ENCODE measurements at regions not wholly inside any gene's neighbourhood (a gene's known extent, or its start where the extent isn't known, plus 50 kb on each side); places are given as distances from the start of the nearest gene placed in this dataset.

DNA sequence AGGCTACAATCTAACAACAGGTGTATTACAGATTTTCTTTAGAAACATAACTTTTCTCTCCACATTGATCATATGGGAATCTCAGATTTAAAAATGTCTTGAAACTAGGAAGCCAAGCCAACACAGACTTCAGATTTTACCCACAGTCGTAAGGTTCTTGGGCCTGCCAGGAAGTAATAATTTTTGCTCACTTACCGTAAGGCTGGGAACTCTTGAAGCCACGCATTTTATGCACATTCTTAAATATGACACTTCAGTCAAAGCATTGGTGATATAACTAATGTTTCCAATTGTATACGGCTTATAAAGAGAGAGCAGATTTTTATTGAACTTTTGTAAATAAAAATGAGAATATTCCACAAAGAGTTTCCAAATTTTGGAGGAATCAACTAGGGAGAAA is 328.9 kb upstream of the TRPC7 start:
- no peak for DNase-seq (ENCODE audit: low spot score)

DNA sequence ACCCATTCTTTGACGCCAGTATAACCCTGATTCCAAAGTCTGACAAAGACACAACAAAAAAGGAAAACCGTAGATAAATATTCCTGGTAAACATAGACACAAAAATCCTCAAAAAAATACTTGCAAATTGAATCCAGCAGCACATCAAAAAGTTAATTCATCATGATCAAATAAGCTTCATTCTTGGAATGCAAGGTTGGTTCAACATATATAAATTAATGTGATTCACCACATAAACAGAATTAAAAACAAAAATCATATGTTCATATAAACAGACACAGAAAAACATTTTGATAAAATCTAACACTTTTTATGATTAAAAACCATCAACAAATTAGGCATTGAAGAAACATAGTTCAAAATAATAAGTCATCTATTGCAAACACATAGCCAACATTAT is 324.2 kb upstream of the TRPC7 start:
- DNase-seq (ENCODE audit: low spot score) = no peak

DNA sequence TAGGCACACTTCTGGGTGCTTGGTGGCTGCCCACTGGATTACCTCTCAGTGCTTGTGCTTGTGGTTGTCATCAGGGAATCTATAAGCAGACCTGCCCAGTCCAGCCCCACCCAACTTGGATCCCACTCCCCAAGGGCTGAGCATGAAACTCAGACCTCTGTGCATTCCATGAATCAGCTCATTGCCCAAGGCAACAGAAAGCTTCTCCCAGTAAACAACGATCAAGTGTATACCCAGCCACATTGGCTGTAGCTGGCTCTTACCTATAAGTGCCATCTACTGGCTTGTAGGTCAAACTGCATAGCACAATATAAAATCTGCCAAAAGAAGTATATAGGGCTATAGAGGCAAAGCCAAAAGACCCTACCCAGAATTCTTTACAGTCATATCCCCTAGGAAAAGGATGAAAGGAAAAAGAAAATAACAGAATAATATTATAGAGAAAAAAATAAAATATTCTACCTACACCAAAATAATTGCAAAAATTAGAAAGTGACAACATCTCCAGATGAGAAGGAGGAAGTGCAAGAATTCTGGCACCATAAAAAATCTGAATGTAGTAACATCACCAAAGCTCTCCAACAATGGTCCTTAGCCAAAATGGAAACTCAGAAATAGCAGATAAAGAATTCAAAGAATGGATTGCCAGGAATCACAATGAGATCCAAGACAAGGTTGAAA is 321.0 kb upstream of the TRPC7 start:
- DNase-seq (ENCODE audit: low spot score) = no peak

DNA sequence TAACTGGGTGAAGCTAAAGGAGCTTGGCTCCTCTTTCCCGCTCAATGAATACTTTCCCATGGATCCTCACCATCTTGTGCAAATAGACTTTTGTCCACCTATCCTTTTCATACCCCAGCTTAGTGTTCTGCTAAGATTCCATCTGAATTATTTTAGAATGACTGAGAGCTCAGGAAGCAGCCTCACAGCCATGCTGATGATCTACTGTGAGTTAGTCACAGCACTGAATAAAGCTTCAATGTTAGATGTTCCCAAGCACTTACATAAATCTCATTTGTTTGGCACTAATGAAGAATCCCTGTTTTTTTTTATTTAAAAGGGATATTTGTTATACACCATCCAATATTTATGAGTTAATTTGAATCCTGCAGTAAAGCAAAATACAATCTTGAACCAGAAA is 317.6 kb upstream of the TRPC7 start:
- no peak for DNase-seq (ENCODE audit: low spot score)

DNA sequence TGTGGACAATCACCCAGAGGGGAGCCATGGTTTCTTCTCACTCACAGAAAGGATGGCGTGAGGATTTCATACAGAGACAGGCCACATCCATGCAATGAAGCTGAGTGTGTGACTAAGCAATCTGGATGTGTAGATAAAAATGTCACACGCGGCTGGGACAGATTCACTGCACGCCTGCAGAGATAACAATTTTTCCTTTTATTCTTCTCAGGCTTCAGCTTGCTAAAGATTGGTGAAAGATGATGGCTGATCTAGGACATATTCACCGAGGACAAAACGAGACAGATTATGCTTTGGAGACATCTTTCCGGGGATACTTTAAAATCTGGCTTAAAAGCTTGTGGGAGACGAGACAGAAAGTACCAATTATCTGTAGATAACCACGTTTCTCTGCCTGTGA is 313.9 kb upstream of the TRPC7 start:
- DNase-seq (ENCODE audit: low spot score) = no peak

DNA sequence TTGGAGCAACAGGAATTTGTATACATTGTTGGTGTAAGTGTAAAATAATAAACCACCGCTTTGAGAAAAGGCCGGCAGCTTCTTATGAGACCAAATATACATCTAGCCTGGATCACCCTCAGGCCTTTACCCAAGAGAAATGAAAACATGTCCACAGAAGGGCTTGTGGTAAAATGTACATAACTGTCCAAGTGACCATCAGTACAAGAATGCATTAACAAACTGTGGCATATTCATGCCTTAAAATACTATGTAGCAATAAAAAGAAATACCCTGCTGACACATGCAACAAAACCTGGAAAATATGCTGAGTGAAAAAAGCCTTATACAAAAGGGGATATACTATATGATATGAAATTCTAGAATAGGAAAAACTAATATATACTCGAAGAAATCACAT is 311.9 kb upstream of the TRPC7 start:
- no peak for DNase-seq (ENCODE audit: low spot score)

DNA sequence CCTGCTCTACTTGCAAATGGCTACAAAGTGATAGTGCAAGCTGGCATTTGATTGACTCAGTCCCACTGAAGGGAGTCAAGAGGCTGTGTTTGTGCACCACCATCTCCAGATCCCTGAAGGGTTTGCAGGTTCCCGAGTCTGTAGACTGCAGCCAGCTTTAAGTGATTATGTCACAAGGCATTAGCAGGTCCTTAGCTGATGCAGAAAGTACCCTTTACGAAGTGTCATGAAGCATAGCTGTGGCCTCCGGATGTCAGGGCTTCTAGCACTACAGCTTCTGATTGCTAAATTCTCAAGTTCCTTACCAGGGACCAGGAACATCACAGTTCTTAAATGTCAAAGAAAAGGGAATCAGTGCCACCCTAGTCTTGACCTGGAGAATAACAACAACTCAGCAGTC is 311.3 kb upstream of the TRPC7 start:
- no peak for DNase-seq (ENCODE audit: low spot score)

DNA sequence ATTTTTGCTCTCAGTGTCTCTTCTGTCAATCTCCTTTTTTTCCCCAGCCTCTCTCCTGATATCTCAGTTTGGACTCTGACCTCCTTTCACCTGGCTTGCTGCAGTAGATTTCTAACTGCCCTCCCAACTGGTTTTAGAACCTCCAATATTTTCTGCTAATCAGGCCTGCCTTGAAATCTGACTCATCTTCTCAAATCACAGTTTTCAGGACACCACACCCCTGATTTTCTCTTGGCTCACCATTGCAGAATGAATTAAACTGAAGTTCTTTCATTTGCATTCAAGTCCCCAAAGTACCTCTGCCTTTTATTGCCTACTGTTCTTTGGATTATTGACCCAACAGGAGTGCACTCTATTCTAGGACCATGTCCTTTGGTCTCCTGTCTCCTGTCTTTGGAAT is 310.4 kb upstream of the TRPC7 start:
- no peak for DNase-seq (ENCODE audit: low spot score)

DNA sequence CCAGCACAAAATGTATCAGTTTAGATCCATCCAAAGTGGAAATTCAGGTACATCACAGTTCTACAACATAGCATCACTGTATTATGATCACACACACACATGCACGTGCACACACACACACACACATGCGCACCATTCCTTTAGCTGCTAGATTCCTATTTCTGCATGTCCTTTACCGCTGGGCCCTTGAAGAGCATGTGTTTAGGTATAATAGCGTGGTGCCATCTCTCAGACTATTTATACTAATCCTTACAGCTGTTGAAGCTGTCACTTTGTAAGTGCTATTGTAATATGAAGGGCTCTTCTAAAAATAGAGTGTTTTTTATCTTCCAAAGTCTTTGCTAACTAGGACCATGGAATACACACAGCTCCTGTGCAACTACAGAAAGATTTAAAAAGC is 308.8 kb upstream of the TRPC7 start:
- no peak for DNase-seq (ENCODE audit: low spot score)

DNA sequence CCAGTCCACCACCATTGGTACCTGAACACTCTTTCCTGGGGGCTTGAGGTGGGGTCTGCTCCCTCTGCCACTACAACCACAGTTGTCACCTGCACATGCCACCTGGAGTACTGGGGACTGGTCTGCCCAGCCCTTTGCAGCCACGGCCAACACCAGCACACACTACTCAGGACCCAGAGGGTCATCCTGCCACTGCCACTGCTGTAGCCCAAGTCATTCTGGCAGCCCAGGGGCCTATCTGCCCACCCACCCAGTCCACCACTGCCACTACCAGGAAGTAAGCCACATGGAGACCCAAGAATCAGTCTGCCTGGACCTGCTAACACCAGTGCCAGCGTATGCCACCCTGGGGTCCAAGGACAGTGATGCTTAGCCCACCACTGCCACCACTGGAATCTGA is 302.4 kb upstream of the TRPC7 start:
- DNase-seq (ENCODE audit: low spot score) = no peak

DNA sequence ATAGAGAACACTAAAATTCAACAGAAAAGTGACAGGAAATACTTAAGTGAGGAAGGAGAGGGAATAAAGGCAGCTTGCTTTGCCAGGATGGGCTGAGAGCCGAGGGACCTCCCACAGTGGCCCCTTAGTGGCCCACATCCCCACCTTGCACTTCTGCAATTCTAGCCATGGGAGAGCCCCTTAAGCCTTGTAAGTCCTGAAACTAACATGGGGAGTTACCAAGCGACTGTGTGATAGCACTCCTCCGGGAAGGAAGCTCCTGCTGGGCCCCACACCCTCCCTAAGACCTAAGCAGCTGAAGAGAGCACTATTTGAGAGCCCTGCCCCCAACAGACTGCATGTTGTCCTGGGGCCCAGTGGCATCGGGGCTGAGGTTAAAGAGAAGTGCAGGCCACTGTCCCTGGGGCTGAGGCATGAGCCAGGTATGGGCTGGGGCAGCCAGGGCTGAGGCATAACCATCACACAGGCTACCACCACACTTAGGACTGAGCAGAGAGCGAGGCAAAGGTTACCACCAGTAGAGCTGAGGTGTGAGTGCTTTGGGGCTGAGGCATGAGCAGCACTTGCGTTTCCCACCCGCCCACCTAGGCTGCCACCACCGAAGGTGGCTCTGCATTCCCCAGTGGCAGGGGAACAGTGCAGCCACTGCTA is 301.8 kb upstream of the TRPC7 start:
- no peak for DNase-seq (ENCODE audit: low spot score)

DNA sequence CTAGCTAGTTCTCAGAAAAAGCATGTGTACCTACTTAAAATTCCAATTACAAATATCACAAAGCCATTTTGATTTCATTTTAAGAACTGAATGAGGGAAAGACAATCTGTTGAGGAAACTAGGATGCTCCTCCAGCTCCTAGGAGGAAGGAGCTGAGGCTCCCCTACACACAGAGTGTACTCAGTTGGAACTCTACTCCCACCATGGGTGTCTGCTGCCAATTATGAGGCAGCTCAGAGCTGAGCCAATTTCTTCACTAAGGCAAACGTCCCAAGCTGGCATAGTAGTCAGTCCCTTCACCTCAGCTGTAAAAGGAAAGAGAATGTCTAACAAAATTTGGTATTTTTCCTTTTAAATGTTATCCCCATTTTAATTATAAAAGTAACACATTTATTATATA is 300.0 kb upstream of the TRPC7 start:
- no peak for DNase-seq (ENCODE audit: low spot score)

DNA sequence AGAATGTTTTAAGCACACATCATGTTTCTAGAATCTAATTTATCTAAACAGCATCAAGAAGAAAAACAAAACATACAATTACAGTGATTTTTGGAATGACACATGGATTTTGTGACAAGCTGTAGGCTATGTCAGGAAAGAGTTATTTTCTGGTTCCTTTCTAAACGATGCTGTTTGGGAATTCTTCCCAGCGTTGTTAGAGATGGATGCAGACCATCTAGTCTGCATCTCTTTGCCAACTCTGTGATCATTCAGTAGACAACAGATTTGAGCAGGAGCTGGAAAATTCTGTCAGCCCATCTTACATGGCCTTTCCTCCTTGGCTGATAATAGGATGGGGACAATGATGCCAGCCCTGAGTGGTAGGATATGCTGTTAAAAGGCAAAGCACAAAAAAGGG is 295.7 kb upstream of the TRPC7 start:
- no peak for DNase-seq (ENCODE audit: low spot score)

DNA sequence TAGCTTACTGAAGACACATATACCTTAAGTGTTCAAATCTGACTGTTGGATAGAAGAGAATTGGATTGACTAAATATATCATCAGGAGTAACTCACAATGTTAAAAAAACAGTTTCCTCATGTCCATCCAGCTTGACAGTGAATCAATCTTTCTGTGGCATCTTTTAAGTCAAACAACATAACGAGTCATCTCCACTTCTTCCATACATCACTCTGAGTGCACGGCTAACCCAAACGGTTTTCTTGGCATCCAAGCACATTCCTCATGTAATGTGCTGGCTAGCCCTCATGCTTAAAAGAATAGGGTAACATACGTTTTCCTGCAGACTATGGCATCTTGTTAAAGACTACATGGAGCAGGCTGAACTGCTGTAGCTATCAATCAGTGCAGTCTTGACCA is 291.5 kb upstream of the TRPC7 start:
- no peak for DNase-seq (ENCODE audit: low spot score)

DNA sequence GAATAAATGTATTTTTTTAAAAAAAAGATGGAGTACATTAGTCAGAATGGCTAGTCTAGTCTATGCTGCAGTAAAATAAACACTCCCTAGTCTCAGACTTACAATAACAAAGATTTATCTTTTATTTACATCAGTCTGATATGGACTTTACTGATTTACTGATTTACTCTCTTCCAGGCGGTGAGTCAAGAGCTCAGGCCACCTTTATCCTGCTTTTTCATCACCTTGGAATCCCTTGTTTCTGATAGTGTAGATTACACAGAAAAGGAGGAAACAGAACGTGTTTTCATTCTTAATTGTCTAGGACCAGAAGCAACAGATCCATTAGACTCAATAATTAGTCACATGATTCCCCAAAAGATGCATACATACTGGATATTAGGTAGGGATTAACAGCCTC is 290.1 kb upstream of the TRPC7 start:
- DNase-seq (ENCODE audit: low spot score) = no peak

DNA sequence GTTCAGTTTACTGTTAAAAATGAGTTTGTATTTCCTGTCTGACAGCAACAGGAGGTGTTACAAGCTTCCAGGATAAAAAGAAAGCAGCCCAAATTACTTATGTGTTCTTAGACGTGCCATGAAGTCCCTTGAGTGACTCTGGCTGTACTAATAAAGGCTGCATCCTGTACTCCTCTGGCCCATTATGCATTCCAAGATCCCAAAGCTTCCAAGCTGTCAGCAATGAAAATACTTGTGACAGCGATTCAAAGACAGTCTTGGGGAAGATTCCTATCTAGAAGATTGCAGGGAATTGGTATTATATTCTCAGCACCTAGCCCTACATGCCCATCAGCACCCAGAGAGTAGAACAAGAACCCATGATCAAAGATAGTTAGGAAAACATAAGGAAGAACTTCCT is 281.6 kb upstream of the TRPC7 start:
- no peak for DNase-seq (ENCODE audit: low spot score)

DNA sequence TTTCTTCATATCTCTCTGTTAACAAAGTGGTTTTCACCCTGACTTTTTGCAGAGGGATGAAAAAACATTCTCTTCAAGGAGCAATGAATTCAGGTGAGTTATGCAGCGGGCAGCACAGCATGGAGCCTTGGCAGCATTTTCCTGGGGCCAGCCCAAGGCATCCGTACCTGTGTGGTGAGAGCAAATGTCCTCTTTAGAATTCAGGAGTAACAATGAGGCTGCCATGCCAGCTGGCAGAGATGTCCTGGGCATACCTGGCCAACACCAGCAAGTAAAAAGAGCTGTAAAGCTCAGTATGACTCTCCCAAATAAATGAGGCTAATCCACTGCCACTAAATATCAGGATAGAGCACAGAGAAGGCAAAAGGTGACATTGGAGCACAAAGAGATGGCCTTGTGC is 277.6 kb upstream of the TRPC7 start:
- DNase-seq (ENCODE audit: low spot score) = no peak

DNA sequence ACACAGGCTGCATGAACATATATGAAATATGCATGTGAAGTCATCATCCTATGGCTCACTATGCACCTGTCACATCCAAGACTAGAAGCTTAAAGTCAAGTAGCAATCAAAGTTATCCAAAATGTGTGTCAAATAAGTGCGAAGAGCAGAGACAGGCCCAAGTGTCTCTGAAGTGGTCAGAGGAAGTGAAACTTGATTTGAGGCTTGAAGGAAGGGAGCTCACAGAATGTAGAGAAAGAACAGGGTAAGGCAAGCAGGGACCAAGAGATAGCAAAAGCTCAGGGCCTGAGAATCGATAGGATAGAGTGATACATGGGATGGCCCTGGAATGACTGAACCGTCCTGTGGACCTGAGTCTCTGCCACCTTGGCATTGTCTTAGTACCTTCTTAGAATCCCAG is 274.3 kb upstream of the TRPC7 start:
- no peak for DNase-seq (ENCODE audit: low spot score)

DNA sequence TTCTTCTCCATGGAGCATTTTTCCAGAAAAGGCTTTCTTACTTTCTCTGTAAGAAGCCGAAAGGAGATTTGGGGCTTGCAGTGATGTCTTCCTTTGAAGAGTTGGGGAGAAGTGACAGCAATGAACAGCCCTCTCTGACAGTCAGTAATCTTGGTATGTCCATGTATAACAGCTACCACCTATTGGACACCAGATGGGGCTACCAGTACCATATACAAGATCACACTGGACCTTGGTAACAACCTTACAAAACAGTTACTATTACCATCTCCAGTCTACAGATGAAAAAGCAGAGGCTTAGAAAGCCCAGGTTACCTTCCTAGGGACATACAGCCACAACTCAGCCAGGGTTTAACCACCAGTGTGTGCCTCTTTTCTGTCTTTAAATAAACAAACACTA is 272.7 kb upstream of the TRPC7 start:
- no peak for DNase-seq (ENCODE audit: low spot score)

DNA sequence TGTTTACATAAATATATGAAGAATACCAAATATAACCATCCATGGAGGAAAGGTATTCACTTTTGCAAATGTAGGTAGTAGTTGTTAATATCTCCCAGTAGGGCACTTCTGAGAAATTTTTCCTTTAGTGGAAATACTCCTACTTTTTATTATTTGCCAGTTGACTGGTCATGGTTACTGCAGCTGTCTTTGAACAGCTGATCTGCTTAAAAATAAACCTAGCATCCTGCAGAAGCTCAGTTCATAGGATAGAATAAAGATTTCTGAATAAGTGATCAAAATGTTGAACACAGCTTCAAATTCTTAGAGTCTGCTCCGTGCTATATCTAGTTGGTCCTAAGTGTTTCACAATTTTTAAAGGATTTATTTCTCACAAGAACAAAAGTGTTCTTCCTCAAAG is 270.7 kb upstream of the TRPC7 start:
- no peak for DNase-seq (ENCODE audit: low spot score)

DNA sequence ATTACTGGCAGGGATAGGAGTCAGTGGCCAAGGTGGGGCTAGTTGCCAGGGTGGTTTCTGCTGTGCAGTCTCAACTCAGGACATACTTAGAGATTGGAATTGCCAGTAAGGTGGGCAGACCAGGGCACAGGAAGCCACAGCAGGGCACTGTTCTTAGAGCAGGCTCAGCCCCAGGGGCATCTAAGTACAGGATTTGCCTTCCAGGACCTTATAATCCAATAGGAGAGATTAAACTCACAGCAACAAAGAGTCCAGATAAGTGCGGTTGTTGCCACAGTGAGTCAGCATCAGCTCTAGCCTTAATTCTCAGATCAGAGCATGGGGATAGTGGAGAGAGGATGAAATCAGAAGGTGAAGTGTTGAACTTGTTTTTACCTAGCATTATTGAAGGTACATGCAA is 265.8 kb upstream of the TRPC7 start:
- no peak for DNase-seq (ENCODE audit: low spot score)

DNA sequence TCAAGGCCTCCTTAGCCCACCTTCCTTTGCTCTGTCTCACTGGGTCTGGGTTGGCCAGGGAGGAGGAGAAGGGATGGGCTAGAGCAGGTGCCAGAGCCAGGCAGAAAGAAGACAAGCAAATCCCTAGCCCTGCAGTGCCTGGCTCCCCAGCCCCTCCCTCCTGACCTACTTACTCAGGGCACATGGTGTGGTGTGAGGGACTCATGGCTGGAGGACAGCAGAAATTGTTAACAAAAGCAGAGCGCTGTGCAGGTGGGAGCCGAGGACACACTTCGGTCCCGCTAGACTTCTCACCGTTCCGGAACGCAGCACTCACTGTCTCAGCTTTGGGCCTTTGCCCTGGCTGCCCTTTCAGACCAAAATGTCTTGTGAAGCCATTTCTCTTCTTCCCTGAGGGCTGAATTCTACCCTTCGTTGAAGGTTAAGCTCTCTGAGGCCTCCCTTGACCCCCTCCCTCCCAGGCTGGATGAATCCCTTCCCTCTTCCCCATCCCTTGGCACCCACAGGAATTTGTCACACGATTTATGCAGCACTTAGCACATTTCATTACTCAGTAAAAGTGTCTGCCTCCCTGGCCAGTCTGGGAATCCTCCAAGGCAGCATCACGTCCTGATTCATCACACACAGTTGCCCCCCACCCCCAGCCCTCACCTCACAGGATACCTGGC is 263.9 kb upstream of the TRPC7 start:
- no peak for DNase-seq (ENCODE audit: low spot score)

DNA sequence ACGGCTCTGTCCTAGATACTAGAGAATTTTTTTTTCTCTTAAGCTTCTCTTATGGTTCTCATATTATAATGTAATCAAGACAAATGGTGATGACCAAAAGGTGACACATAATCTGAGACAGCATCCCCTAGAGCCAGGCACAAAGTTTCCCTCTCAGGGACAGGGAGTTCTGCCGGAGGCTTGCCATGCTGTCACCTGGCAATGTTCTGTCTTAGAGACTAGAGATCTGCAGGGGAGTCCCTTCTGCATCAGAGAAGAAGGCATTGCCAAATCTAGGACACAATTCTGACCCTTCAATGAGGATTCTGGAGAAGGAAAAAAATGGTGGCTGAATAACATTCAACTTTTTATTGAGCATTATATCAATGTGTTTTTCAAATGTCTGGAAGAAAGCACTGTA is 261.2 kb upstream of the TRPC7 start:
- DNase-seq (ENCODE audit: low spot score) = no peak

DNA sequence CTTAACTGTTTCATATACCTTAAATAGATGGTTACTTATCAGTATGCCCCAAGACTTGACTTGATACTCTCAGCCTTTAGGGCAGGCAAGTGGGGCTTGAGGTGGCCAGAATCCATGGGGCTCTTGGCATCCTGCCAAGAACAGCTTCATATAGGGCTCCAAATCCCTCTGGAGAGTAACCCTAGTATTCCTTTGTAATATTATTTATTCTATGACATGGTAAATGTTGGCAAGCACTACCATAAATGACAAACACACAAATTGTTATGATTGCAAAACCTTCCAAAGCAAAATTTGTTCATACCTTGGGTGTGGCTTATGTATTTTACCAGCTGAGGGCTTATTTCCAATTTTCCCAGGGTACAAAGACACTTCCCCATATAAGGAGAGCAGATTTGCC is 257.4 kb upstream of the TRPC7 start:
- no peak for DNase-seq (ENCODE audit: low spot score)
